DMS114 treated with DMSO at 0.1 percent for 48 hours (cell line): ENCODE measurements at regions not wholly inside any gene's neighbourhood (a gene's known extent, or its start where the extent isn't known, plus 50 kb on each side); places are given as distances from the start of the nearest gene placed in this dataset.

Experiments
- DNase-seq: peaks from one replicate; lab custom pipeline; 2025; ENCODE audit not compliant: unreplicated experiment; lab: John Stamatoyannopoulos, UW

- DNase-seq = no peak
These were observed 464.5 kb downstream of the MATN1 start for GRCh38 chr1:30258876-30259275.

- DNase-seq = no peak
These were observed 464.9 kb downstream of the MATN1 start for GRCh38 chr1:30258471-30258870.

GRCh38 chr1:30257742-30258380 is 465.5 kb downstream of the MATN1 start:
- DNase-seq = no peak

DNA sequence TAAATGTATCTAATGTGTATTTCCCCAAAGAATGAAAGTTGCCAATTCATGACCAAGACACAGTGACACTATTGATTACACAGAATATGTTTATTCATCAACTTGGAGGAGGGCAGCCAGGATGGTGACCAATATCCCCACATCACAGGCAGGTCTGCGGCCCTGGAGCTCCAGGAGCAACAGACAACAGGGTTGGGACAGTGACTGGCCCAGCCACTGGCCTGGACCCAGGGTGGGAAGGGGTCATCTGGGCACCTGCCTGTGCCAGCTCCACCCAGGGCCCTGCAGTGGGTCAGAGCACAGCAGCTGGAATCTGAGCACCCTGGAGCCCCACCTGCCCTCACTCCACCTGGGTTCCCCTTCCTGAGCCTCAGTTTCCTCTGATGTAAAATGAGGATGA is 466.1 kb downstream of the MATN1 start:
- DNase-seq = no peak

DNA sequence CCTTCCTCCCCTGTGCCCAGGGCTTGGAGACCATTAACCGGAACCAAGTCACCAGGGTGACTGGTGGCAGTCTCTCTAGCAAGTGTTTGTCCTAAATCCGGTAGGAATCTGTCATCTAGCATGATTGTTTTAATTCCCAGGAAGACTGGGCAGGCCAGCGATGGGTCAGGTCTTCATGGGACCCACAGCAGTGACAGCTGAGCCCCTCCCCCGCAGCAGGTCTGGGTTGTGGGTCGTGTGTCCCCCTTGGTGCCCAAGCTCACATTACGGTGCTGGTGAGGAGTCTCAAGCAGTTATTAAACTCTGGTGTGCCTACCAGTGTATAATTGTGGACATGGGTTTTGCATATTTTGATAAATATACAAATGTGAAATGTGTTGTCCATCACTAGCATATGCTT is 466.5 kb downstream of the MATN1 start:
- DNase-seq = no peak

DNA sequence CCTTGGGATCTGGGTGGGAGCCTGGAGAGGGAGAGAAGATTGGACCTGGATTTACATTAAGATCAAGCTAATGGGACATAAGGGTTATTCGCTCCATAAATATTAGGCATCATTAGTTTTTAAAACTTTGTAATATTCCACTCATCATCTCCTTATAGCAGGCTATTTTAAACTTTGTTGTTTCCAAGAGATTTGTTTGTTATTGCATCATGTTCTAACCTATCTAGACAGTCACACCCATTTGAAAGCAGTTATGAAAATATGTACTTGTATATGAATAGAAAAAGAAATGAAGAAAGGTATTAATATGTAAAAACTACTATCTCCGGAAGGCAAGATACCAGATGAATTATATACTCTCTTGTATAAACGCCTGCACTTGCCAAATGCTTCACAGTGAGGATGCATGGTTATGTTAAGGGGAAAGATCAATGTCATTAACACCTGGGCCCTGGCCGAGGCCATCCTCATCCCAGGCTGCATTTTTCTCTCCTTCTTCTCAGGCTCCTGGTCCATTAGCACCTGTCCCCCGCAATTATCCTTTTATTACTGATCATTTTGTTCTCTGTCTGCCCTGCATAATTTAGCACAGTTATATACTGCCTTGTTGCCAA is 468.2 kb downstream of the MATN1 start:
- no peak for DNase-seq

DNA sequence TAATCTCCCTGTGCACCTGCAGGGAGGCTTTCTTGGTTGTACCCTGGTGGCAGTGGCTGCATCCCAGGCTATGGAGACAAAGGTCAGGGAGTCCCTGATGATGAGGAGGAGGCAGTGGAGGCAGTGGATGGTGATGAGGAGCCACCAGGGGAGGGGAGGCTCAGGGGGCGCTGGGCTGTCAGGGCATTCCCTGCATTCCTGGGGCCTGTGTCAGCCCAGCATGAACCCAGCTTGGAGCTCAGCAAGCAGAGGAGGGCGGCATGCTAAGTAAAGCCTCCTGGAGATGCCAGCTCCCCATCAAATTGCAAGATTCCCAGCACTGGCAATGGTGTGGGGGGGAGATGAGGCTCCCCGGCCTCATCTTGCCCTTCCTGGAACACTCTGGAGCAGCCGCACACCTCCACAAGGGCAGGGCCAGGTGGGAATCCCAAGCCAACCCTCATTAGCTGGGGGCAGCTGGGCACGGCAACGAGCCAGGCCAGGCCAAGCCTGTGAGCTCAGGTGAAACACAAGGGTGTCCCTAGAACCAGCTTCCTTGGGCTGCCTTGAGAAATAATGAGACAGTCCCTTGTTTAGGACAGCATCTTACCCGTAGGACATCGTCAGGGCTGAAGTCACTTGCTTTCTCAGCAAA is 469.5 kb downstream of the MATN1 start:
- no peak for DNase-seq

DNA sequence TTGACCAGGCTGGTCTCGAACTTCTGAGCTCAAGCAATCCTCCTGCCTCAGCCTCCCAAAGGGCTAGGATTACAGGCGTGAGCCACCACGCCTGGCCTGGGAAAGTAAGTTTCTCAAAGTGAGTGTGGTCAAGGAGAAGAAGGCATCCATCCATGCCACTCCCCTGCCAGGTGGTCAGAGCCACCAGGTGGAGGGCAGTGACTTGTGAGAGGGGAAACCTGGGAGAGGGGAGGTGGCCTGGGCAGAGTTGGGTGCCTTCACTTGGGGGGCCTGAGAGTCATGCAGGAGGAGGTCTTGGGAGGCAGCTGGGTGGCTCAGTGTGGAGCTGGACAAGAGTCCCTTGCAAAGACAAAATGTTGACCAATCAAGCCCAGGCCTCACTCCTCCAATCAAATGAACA is 470.0 kb downstream of the MATN1 start:
- no peak for DNase-seq

GRCh38 chr1:30250984-30251850 is 472.2 kb downstream of the MATN1 start:
- no peak for DNase-seq

- no peak for DNase-seq
These were observed 472.9 kb downstream of the MATN1 start for GRCh38 chr1:30250338-30250983.

- DNase-seq = no peak
These were observed 473.7 kb downstream of the MATN1 start for GRCh38 chr1:30249446-30250337.

- DNase-seq = no peak
These were observed 474.6 kb downstream of the MATN1 start for GRCh38 chr1:30248774-30249173.

GRCh38 chr1:30248373-30248772 is 475.0 kb downstream of the MATN1 start:
- DNase-seq = no peak

- DNase-seq = no peak
These were observed 478.6 kb downstream of the MATN1 start for GRCh38 chr1:30244801-30245200.

DNA sequence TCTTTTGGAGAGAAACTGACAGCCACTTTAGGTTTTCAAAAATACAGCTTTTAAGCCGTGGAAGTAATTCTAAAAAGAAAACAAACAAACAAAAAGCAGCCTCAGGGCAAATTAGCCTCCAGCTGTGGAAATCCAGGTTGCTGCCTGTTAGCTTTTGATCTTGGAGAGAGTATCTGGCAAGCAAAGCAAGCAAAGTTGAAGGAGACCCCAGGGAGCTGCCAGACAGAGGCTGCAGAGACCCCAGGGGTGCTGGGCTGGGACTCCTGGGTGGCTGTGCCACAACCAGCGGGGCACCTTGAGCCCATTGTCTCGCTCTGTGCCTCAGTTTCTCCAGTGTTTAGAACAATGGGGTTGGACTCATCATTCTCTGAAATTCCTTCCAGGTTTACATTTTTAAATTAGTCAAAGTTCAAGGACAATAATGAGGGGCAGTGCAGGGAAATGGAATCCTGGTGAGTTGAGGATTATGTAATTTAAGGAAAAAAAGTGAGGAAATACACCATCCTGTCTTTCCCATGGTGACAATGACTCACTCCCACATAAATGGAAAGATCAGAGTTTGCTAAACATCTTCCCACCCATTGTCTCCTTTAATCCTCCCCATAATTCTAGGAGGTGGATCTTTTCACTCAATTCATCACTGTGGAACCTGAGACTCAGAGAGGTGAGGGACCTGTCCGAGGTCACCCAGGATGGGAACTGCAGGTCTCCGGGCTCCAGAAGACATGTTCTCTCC is 480.5 kb downstream of the MATN1 start:
- no peak for DNase-seq

- DNase-seq = no peak
These were observed 481.2 kb downstream of the MATN1 start for GRCh38 chr1:30242168-30242567.

DNA sequence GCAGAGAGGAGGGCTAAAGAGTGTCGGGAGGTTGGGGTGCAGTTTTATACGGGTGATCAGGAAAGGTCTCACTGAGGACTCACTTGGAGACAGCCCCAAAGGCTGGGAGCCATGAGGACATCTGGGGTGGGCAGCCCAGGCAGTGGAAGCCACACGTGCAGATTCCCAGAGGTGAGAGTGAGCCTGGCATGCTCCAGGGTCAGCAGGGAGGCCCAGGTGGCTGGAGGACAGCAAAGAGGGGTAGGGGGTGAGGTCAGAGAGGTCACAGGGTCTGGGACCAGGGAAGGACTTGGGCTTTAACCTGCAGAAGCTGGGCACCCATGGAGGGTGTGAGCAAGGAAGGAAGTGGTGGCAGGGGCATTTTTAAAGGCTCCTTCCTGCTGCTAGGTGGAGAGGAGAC is 481.7 kb downstream of the MATN1 start:
- DNase-seq = no peak

DNA sequence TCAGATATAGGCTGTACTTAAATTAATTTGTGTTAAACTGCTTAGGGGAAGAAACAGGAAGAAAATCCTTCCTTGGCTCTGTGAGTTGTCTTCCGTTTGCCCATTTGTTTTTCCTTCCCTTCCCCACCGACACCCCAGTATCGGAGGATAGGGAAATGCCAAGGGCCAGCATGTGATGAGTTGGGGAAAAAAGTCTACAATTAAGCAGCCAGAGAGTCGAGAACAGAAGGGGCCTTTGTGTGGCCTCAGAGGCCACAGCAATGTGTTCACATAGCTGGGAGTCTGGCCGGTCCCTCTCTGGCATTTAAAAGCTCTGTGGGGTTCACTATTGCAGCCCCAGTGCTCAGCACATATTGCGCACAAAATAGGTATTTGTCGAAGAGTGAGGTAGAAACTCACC is 489.3 kb downstream of the MATN1 start:
- DNase-seq = no peak

DNA sequence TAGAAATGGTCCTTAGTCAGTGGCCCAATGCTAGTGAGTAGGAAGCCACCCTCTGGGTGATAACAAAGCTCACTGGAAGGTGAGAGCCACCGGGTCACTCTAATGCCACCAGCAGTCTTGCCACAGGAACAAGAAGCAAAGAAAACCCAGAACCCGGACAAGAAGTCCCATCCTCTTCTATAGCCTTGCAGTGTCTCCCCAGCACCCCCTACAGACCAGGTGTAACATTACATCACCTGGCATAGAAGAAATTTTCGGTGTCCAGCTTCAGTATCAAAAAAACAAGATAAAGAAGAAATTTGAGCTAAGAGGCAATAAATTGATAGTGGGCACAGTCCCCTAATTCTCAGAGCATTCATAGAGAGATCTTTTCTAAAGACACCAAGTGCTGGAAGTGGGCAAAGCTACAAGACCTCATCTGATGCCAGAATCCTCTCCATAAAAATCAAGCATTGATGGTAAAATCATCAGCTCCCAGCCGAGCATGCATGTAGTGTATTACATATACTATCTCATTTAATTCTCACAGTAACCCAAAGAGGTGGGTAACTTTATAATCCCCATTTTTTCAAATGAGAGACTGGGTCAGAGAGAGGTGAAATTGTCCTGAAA is 491.0 kb downstream of the MATN1 start:
- no peak for DNase-seq
